GM12875 (cell line): ENCODE measurements at regions not wholly inside any gene's neighbourhood (a gene's known extent, or its start where the extent isn't known, plus 50 kb on each side); places are given as distances from the start of the nearest gene placed in this dataset.

Experiments used
- H3K4me3 ChIP-seq: one replicate; pipeline ENCODE4 v1.5.1; 2011; ENCODE audit warnings: low read depth, low read length, control low read depth
- CTCF ChIP-seq: IDR thresholded peaks from 2 replicates; pipeline ENCODE4 v1.5.1; 2011; ENCODE audit warnings: low read depth, mild to moderate bottlenecking, control low read depth, inconsistent platforms, low read length, moderate library complexity, borderline replicate concordance; ENCODE audit not compliant: insufficient read depth

GRCh38 chr5:143484601-143485000 is 81.1 kb upstream of the NR3C1 start:
- H3K4me3 ChIP-seq: no peak overlapping the region
- no peak for TF ChIP-seq CTCF

- no peak overlapping the region for H3K4me3 ChIP-seq
- TF ChIP-seq CTCF: no peak
Measured at GRCh38 chr5:143481697-143482531, 78.4 kb upstream of the NR3C1 start.

GRCh38 chr5:143480001-143480400 is 76.5 kb upstream of the NR3C1 start:
- TF ChIP-seq CTCF: no peak

GRCh38 chr5:143479394-143479793 is 75.9 kb upstream of the NR3C1 start:
- no peak for TF ChIP-seq CTCF
- H3K4me3 ChIP-seq: no peak overlapping the region

More at GRCh38 chr5:143480001-143480400, 76.5 kb upstream of the NR3C1 start:
- no peak overlapping the region for H3K4me3 ChIP-seq

- no peak overlapping the region for H3K4me3 ChIP-seq
- no peak for TF ChIP-seq CTCF
Measured at GRCh38 chr5:143476601-143477211, 73.2 kb upstream of the NR3C1 start.

- TF ChIP-seq CTCF: no peak
- H3K4me3 ChIP-seq: no peak overlapping the region
Measured at GRCh38 chr5:143474616-143475015, 71.1 kb upstream of the NR3C1 start.

GRCh38 chr5:143473481-143473880 is 70.0 kb upstream of the NR3C1 start:
- TF ChIP-seq CTCF: no peak
- no peak overlapping the region for H3K4me3 ChIP-seq
